Nephron progenitor cell (in vitro differentiated cells): ENCODE measurements at regions not wholly inside any gene's neighbourhood (a gene's known extent, or its start where the extent isn't known, plus 50 kb on each side); places are given as distances from the start of the nearest gene placed in this dataset.

ENCODE experiments used
- DNase-seq: peaks from one replicate; pipeline ENCODE4 v3.0.0; 2021
- H3K27ac Mint-ChIP-seq: 2 replicates; pipeline ENCODE4 v1.8.0; 2021; ENCODE audit warnings: mild to moderate bottlenecking, moderate library complexity, mixed read lengths
- H3K27me3 Mint-ChIP-seq: 2 replicates; pipeline ENCODE4 v1.8.0; 2021; ENCODE audit warnings: mild to moderate bottlenecking, low read depth, mixed read lengths; ENCODE audit not compliant: poor library complexity
- H3K36me3 Mint-ChIP-seq: 2 replicates; pipeline ENCODE4 v1.8.0; 2021; ENCODE audit warnings: low read depth, mixed read lengths
- H3K4me1 Mint-ChIP-seq: 2 replicates; pipeline ENCODE4 v1.8.0; 2021; ENCODE audit warnings: mixed read lengths
- H3K4me3 Mint-ChIP-seq: 2 replicates; pipeline ENCODE4 v1.8.0; 2021; ENCODE audit warnings: mild to moderate bottlenecking, moderate library complexity, mixed read lengths
- H3K9me3 Mint-ChIP-seq: 2 replicates; pipeline ENCODE4 v1.8.0; 2021; ENCODE audit warnings: mild to moderate bottlenecking, moderate library complexity, mixed read lengths
- TF ChIP-seq, protein P1 (sequence below): fragments of 200-600 bp; sonication (generic); IDR thresholded peaks from 2 replicates; pipeline ENCODE4 v1.5.0; 2021; ENCODE audit warnings: antibody characterized with exemption

DNA sequence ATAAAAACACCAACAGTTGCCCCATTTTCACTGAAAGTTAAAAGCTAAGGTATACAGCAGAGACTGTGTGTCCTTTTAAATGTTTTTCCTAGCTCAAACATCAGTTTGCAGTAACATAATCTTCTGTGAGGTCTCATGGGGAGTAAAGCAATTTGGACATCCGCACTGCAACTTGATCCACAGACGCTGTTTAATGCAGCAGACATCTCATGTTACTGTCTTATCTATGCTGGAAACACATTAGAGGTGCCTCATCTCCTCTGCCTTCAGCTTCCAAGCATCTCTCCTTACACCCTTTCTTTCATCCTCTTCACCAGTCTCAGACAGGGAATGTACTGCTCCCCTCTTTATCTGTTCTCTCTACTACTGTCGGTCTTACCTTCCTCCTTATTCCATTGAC, 53.7 kb upstream of the ATP11B start:
- H3K27ac Mint-ChIP-seq = peak overlapping the region; percentile 98

DNA sequence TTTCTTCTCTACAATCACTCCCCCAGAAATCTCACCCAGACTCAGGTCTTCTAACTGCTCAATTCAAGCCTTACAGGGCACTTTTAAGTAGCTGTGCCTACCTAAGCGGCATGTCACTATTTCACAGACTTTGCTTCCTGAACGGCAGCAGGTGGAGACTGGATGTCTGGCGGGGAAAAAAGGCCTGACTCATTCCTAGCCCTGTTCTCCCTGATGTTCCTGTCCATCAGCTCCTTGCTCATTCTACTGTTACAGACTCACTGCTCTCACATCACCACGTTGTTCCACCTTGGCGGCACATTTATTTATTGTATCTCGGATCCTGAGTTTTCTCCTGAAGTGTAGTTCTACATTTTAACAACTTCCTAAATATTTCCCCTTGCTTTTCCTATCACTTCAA, 52.6 kb upstream of the ATP11B start:
- H3K36me3 Mint-ChIP-seq = no peaks in the 10 kb centered on the region
- peaks cover 44% of the 10 kb centered on the region for H3K4me1 Mint-ChIP-seq
- TF ChIP-seq, protein P1, sequence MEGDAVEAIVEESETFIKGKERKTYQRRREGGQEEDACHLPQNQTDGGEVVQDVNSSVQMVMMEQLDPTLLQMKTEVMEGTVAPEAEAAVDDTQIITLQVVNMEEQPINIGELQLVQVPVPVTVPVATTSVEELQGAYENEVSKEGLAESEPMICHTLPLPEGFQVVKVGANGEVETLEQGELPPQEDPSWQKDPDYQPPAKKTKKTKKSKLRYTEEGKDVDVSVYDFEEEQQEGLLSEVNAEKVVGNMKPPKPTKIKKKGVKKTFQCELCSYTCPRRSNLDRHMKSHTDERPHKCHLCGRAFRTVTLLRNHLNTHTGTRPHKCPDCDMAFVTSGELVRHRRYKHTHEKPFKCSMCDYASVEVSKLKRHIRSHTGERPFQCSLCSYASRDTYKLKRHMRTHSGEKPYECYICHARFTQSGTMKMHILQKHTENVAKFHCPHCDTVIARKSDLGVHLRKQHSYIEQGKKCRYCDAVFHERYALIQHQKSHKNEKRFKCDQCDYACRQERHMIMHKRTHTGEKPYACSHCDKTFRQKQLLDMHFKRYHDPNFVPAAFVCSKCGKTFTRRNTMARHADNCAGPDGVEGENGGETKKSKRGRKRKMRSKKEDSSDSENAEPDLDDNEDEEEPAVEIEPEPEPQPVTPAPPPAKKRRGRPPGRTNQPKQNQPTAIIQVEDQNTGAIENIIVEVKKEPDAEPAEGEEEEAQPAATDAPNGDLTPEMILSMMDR = no peak
- no peaks in the 10 kb centered on the region for H3K9me3 Mint-ChIP-seq
- H3K4me3 Mint-ChIP-seq = peak overlapping the region; percentile 41
- no peak for DNase-seq
- no peaks in the 10 kb centered on the region for H3K27me3 Mint-ChIP-seq
- peak overlapping the region; percentile 98 for H3K27ac Mint-ChIP-seq

More for the DNA sequence above, 53.7 kb upstream of the ATP11B start:
- H3K9me3 Mint-ChIP-seq = no peaks in the 10 kb centered on the region
- DNase-seq = no peak
- H3K27me3 Mint-ChIP-seq = no peaks in the 10 kb centered on the region
- no peaks in the 10 kb centered on the region for H3K36me3 Mint-ChIP-seq
- H3K4me3 Mint-ChIP-seq = peak overlapping the region; percentile 55
- TF ChIP-seq, protein P1 = no peak
- H3K4me1 Mint-ChIP-seq = peaks cover 48% of the 10 kb centered on the region

DNA sequence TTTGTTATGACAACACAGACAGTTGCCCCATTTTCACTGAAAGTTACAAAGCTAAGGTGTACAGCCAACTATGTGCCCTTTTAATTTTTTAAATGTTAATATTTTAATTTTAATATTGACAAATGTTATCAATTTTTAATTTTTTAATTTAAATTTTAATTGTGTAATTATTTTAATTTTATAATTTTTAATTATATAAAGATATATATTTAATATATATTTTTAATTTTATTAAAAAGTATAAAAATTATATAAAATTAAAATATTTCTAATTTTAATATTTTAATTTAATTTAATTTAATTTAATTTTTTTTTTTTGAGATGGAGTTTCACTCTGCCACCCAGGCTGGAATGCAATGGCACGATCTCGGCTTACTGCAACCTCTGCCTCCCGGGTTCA, 52.1 kb upstream of the ATP11B start:
- Mint-ChIP-seq H3K9me3 (no peaks in the 10 kb centered on the region), H3K27ac (peak overlapping the region; percentile 98), H3K36me3 (no peaks in the 10 kb centered on the region), H3K4me3 (peak overlapping the region; percentile 41), H3K27me3 (no peaks in the 10 kb centered on the region), H3K4me1 (peaks cover 41% of the 10 kb centered on the region)
- no peak for DNase-seq
- TF ChIP-seq, protein P1 = no peak
